ENCODE measurements at regions not wholly inside any gene's neighbourhood (a gene's known extent, or its start where the extent isn't known, plus 50 kb on each side); places are given as distances from the start of the nearest gene placed in this dataset.

GRCh38 chr18:10346749-10347415, 107.6 kb upstream of the APCDD1 start:
- H4K20me1 ChIP-seq (ENCODE audit: insufficient read depth, low read length, poor library complexity, severe bottlenecking): no peaks in the 10 kb centered on the region
- H3K36me3 ChIP-seq (ENCODE audit: insufficient read depth, low read length): no peaks in the 10 kb centered on the region
- no peaks in the 10 kb centered on the region for H3K9me3 ChIP-seq (ENCODE audit: insufficient read depth, low read depth, low read length)
- no peaks in the 10 kb centered on the region for H3K27me3 ChIP-seq (ENCODE audit: insufficient read depth, low read length, poor library complexity, severe bottlenecking)
- H3K9ac ChIP-seq (ENCODE audit: low read depth, low read length, poor library complexity, severe bottlenecking): no peak overlapping the region
- no peaks in the 10 kb centered on the region for H3K79me2 ChIP-seq (ENCODE audit: insufficient read depth, low read length)
- H3K9me2 ChIP-seq (replicated peaks; ENCODE audit: low read depth, low read length): no peaks in the 10 kb centered on the region
- no peak overlapping the region for H2AFZ ChIP-seq (ENCODE audit: low read length)
- no peaks in the 10 kb centered on the region for H3F3A ChIP-seq (ENCODE audit: low read depth)
- no peak overlapping the region for H3K4me2 ChIP-seq (ENCODE audit: low read depth, low read length, poor library complexity, severe bottlenecking)
- H3K4me3 ChIP-seq (ENCODE audit: low read length, poor library complexity, severe bottlenecking): no peak overlapping the region
- no peaks in the 10 kb centered on the region for H3K4me1 ChIP-seq (ENCODE audit: insufficient read depth, low read length, poor library complexity, severe bottlenecking)
- TF ChIP-seq EZH2phosphoT487 (IDR thresholded peaks at IDR 0.05; ENCODE audit: borderline replicate concordance): no peak
- TF ChIP-seq CTCF (conservative IDR thresholded peaks at IDR 0.05; ENCODE audit: low read length): no peak

- no peaks in the 10 kb centered on the region for H3K27me3 ChIP-seq (ENCODE audit: insufficient read depth, low read length, poor library complexity, severe bottlenecking)
- TF ChIP-seq CTCF (conservative IDR thresholded peaks at IDR 0.05; ENCODE audit: low read length): no peak
- no peak for TF ChIP-seq EZH2phosphoT487 (IDR thresholded peaks at IDR 0.05; ENCODE audit: borderline replicate concordance)
- H3K36me3 ChIP-seq (ENCODE audit: insufficient read depth, low read length): no peaks in the 10 kb centered on the region
- H3K4me3 ChIP-seq (ENCODE audit: low read length, poor library complexity, severe bottlenecking): no peak overlapping the region
- H3K4me1 ChIP-seq (ENCODE audit: insufficient read depth, low read length, poor library complexity, severe bottlenecking): no peaks in the 10 kb centered on the region
- no peaks in the 10 kb centered on the region for H3F3A ChIP-seq (ENCODE audit: low read depth)
- H3K9ac ChIP-seq (ENCODE audit: low read depth, low read length, poor library complexity, severe bottlenecking): no peak overlapping the region
- no peak overlapping the region for H3K4me2 ChIP-seq (ENCODE audit: low read depth, low read length, poor library complexity, severe bottlenecking)
- H3K9me3 ChIP-seq (ENCODE audit: insufficient read depth, low read depth, low read length): no peaks in the 10 kb centered on the region
- H3K79me2 ChIP-seq (ENCODE audit: insufficient read depth, low read length): no peaks in the 10 kb centered on the region
- no peaks in the 10 kb centered on the region for H4K20me1 ChIP-seq (ENCODE audit: insufficient read depth, low read length, poor library complexity, severe bottlenecking)
- no peak overlapping the region for H2AFZ ChIP-seq (ENCODE audit: low read length)
- H3K9me2 ChIP-seq (replicated peaks; ENCODE audit: low read depth, low read length): no peaks in the 10 kb centered on the region
Observed at GRCh38 chr18:10349561-10349960, 104.9 kb upstream of the APCDD1 start.

GRCh38 chr18:10350661-10351060, 103.8 kb upstream of the APCDD1 start:
- Histone ChIP-seq H3K27me3 (ENCODE audit: insufficient read depth, low read length, poor library complexity, severe bottlenecking) (no peaks in the 10 kb centered on the region), H4K20me1 (ENCODE audit: insufficient read depth, low read length, poor library complexity, severe bottlenecking) (no peaks in the 10 kb centered on the region), H3K4me2 (ENCODE audit: low read depth, low read length, poor library complexity, severe bottlenecking) (no peak overlapping the region), H3K79me2 (ENCODE audit: insufficient read depth, low read length) (no peaks in the 10 kb centered on the region), H3F3A (ENCODE audit: low read depth) (no peaks in the 10 kb centered on the region), H3K4me3 (ENCODE audit: low read length, poor library complexity, severe bottlenecking) (no peak overlapping the region), H2AFZ (ENCODE audit: low read length) (no peak overlapping the region), H3K9me3 (ENCODE audit: insufficient read depth, low read depth, low read length) (peaks cover 2% of the 10 kb centered on the region; the same call in 1 of the 2 replicates), H3K9ac (ENCODE audit: low read depth, low read length, poor library complexity, severe bottlenecking) (no peak overlapping the region), H3K36me3 (ENCODE audit: insufficient read depth, low read length) (no peaks in the 10 kb centered on the region), H3K4me1 (ENCODE audit: insufficient read depth, low read length, poor library complexity, severe bottlenecking) (no peaks in the 10 kb centered on the region), H3K9me2 (replicated peaks; ENCODE audit: low read depth, low read length) (no peaks in the 10 kb centered on the region)
- TF ChIP-seq CTCF (conservative IDR thresholded peaks at IDR 0.05; ENCODE audit: low read length) (no peak), EZH2phosphoT487 (IDR thresholded peaks at IDR 0.05; ENCODE audit: borderline replicate concordance) (no peak)
